A673 (cell line): ENCODE measurements at regions not wholly inside any gene's neighbourhood (a gene's known extent, or its start where the extent isn't known, plus 50 kb on each side); places are given as distances from the start of the nearest gene placed in this dataset.

Source experiments
- CTCF ChIP-seq: fragments of 300-800, 200-600 bp; sonication (generic); conservative IDR thresholded peaks from 2 replicates; pipeline ENCODE4 v1.5.1; 2017; ENCODE audit warnings: low read depth, mild to moderate bottlenecking, antibody characterized with exemption, low read length, moderate library complexity, mixed read lengths
- EZH2 ChIP-seq: fragments of 200-600 bp; sonication (generic); IDR thresholded peaks from 2 replicates; pipeline ENCODE4 v1.6.1; 2017; ENCODE audit warnings: borderline replicate concordance, low read depth, mild to moderate bottlenecking, mixed read lengths, antibody characterized with exemption, low read length; ENCODE audit not compliant: poor library complexity, severe bottlenecking

GRCh38 chr12:128088926-128089325, 178.0 kb upstream of the TMEM132C start:
- TF ChIP-seq CTCF, result no peak
- TF ChIP-seq EZH2, result no peak
